Naive thymus-derived CD8-positive, alpha-beta T cell (primary cell): ENCODE measurements at regions not wholly inside any gene's neighbourhood (a gene's known extent, or its start where the extent isn't known, plus 50 kb on each side); places are given as distances from the start of the nearest gene placed in this dataset.

Experiments used
- ATAC-seq, 2 donors: fragments of 150-1000 bp; cut with Tn5 transposase in 1 of 2; sonication (Bioruptor Pico), chemical (Tn5 transposase) in 1 of 2; 1 replicate in 1 of 2; 2 replicates in 1 of 2; pipeline ENCODE4 v1.10.0; 2021; ENCODE audit warnings: mild to moderate bottlenecking in 2 of 2, moderate library complexity in 2 of 2
- POLR2A ChIA-PET: fragments of 350-600 bp; sonication (Branson Sonifier 250); formaldehyde crosslinking; loops from one replicate; lab custom pipeline; 2021; ENCODE audit warnings: antibody characterized with exemption; lab: Charles Lee
- DNase-seq, 10 donors: peaks; one replicate each; pipeline versions ENCODE4 v3.0.0 to v3.0.0-alpha.2; 2020 to 2022
- H3K27ac Mint-ChIP-seq, 10 donors: one replicate each; pipeline ENCODE4 v1.8.0; 2020 to 2022; ENCODE audit warnings: mild to moderate bottlenecking in 10 of 10, mixed read lengths in 10 of 10, moderate library complexity in 4 of 10, inconsistent platforms in 1 of 10
- H3K27me3 Mint-ChIP-seq, 5 donors: one replicate each; pipeline ENCODE4 v1.8.0; 2021 to 2022; ENCODE audit warnings: mixed read lengths in 5 of 5
- H3K36me3 Mint-ChIP-seq, 3 donors: one replicate each; pipeline ENCODE4 v1.8.0; 2020 to 2022; ENCODE audit warnings: mixed read lengths in 3 of 3, mild to moderate bottlenecking in 2 of 3, inconsistent platforms in 1 of 3
- H3K4me1 Mint-ChIP-seq, 4 donors: one replicate each; pipeline ENCODE4 v1.8.0; 2021 to 2022; ENCODE audit warnings: mixed read lengths in 4 of 4
- H3K4me3 Mint-ChIP-seq, 10 donors: one replicate each; pipeline ENCODE4 v1.8.0; 2020 to 2022; ENCODE audit warnings: mild to moderate bottlenecking in 10 of 10, mixed read lengths in 10 of 10, moderate library complexity in 6 of 10, inconsistent platforms in 1 of 10
- H3K9me3 Mint-ChIP-seq, 9 donors: one replicate each; pipeline ENCODE4 v1.8.0; 2020 to 2022; ENCODE audit warnings: mixed read lengths in 9 of 9, mild to moderate bottlenecking in 3 of 9, inconsistent platforms in 1 of 9, moderate library complexity in 1 of 9

DNA sequence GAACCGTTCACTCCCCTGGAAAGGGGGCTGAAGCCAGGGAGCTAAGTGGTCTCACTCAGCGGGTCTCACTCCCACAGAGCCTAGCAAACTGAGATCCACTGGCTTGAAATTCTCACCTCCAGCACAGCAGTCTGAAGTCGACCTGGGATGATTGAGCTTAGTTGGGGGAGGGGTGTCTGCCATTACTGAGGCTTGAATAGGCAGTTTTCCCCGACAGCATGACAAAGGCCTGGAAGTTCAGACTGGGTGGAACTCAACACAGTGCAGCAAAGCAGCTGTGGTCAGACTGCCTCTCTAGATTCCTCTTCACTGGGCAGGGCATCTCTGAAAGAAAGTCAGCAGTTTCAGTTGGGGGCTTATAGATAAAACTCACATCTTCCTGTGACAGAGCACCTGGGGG lies 292.5 kb downstream of the NUP35 start:
- Mint-ChIP-seq H3K9me3 (peaks cover 3 to 46% (median 33%) of the 10 kb centered on the region in 9 donors), H3K4me1 (no peaks in the 10 kb centered on the region), H3K27me3 (no peaks in the 10 kb centered on the region), H3K4me3 (no peak overlapping the region), H3K27ac (no peak overlapping the region), H3K36me3 (peaks cover 0 to 25% (median 0%) of the 10 kb centered on the region in 3 donors)
- DNase-seq (no peak), ATAC-seq (no peak)
- POLR2A ChIA-PET, result no interaction called here

GRCh38 chr2:183426825-183427224 lies 302.6 kb downstream of the NUP35 start:
- POLR2A ChIA-PET, result no interaction called here
- Mint-ChIP-seq H3K27me3 (no peaks in the 10 kb centered on the region), H3K9me3 (peaks cover 17 to 48% (median 30%) of the 10 kb centered on the region in 9 donors), H3K36me3 (peaks cover 0 to 25% (median 4%) of the 10 kb centered on the region in 3 donors), H3K4me1 (no peaks in the 10 kb centered on the region), H3K27ac (no peak overlapping the region), H3K4me3 (no peak overlapping the region)
- ATAC-seq (no peak), DNase-seq (no peak)

DNA sequence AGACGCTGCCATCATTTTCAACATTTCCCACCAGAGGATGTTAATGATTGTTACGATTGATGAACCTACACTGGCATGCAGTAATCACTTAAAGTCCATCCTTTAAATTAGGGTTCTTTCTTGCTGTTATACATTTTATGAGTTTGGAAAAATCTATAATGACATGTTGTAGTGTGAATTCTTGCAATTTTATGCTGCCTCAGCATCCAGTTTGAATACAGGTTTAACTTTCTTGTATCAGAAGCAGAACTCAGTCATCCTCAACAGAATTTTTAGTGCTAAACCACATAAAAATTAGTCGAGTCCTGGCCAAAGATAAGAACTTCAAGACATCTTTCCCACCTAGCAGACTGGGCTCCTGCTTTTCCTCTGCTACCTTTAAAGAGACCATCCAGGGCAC lies 303.3 kb downstream of the NUP35 start:
- Mint-ChIP-seq H3K27ac (no peak overlapping the region), H3K4me1 (no peaks in the 10 kb centered on the region), H3K27me3 (no peaks in the 10 kb centered on the region), H3K4me3 (no peak overlapping the region), H3K9me3 (peaks cover 17 to 41% (median 25%) of the 10 kb centered on the region in 9 donors), H3K36me3 (peaks cover 0 to 25% (median 4%) of the 10 kb centered on the region in 3 donors)
- ATAC-seq (no peak), DNase-seq (no peak)
- POLR2A ChIA-PET, result no interaction called here

DNA sequence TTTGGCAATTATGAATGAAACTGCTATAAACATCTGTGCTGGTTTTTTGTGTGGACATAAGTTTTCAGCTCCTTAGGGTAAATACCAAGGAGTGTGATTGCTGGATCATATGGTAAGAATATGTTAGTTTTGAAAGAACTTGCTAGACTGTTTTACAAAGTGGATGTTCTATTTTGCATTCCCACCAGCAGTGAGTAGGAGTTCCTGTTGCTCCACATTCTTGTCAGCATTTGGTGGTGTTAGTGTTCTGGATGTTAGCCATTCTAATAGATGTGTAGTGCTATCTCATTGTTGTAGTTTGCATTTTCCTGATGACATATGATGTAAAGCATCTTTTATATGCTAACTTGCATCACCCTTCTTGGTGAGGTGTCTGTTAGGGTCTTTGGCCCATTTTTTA lies 304.6 kb downstream of the NUP35 start:
- DNase-seq (no peak), ATAC-seq (no peak)
- H3K27ac Mint-ChIP-seq, result no peak overlapping the region
- H3K4me3 Mint-ChIP-seq, result no peak overlapping the region
- H3K27me3 Mint-ChIP-seq, result no peaks in the 10 kb centered on the region
- peaks cover 0 to 20% (median 4%) of the 10 kb centered on the region in 3 donors for H3K36me3 Mint-ChIP-seq
- no peaks in the 10 kb centered on the region for H3K4me1 Mint-ChIP-seq
- H3K9me3 Mint-ChIP-seq, result peaks cover 13 to 34% (median 20%) of the 10 kb centered on the region in 9 donors
- POLR2A ChIA-PET, result no interaction called here

DNA sequence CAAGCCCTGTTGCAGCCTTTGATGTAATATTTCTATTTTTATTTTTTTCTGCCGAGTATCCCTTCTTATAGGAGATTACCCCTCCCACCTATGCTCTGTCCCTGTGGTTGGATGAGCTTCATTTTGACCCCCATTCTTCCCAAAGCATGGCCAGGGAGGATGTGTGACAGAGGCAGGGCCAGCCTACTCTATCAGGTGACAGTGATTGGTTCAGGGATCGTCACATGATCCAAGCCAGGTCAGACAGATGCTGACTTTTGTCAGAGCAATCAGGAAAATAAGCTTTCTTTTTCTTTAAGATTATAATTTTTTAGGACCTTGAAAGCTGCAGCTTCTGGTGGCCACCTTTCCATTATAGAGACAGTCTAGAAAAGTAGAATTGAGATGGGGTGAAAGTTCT lies 314.3 kb downstream of the NUP35 start:
- ATAC-seq, result no peak
- Mint-ChIP-seq H3K27ac (no peak overlapping the region), H3K4me1 (no peaks in the 10 kb centered on the region), H3K9me3 (peaks cover 0 to 16% (median 4%) of the 10 kb centered on the region in 9 donors), H3K36me3 (no peaks in the 10 kb centered on the region), H3K4me3 (no peak overlapping the region), H3K27me3 (peaks cover 0 to 4% (median 0%) of the 10 kb centered on the region in 5 donors)
- POLR2A ChIA-PET, result no interaction called here
- no peak for DNase-seq

GRCh38 chr2:183455056-183455455 lies 330.8 kb downstream of the NUP35 start:
- DNase-seq (no peak), ATAC-seq (no peak)
- H3K36me3 Mint-ChIP-seq, result peaks cover 0 to 4% (median 0%) of the 10 kb centered on the region in 3 donors
- H3K9me3 Mint-ChIP-seq, result peaks cover 0 to 33% (median 18%) of the 10 kb centered on the region in 9 donors
- H3K4me3 Mint-ChIP-seq, result no peak overlapping the region
- no peak overlapping the region for H3K27ac Mint-ChIP-seq
- H3K4me1 Mint-ChIP-seq, result no peaks in the 10 kb centered on the region
- POLR2A ChIA-PET, result no interaction called here
- H3K27me3 Mint-ChIP-seq, result no peaks in the 10 kb centered on the region

GRCh38 chr2:183456177-183456576 lies 331.9 kb downstream of the NUP35 start:
- POLR2A ChIA-PET, result no interaction called here

GRCh38 chr2:183458460-183458859 lies 334.2 kb downstream of the NUP35 start:
- ATAC-seq (no peak), DNase-seq (no peak)
- H3K27me3 Mint-ChIP-seq, result no peaks in the 10 kb centered on the region
- H3K4me3 Mint-ChIP-seq, result no peak overlapping the region
- no peak overlapping the region for H3K27ac Mint-ChIP-seq
- POLR2A ChIA-PET, result no interaction called here
- peaks cover 0 to 28% (median 13%) of the 10 kb centered on the region in 9 donors for H3K9me3 Mint-ChIP-seq
- H3K36me3 Mint-ChIP-seq, result peaks cover 0 to 2% (median 0%) of the 10 kb centered on the region in 3 donors
- no peaks in the 10 kb centered on the region for H3K4me1 Mint-ChIP-seq

More at GRCh38 chr2:183456177-183456576, 331.9 kb downstream of the NUP35 start:
- H3K9me3 Mint-ChIP-seq, result peaks cover 0 to 27% (median 15%) of the 10 kb centered on the region in 9 donors
- H3K36me3 Mint-ChIP-seq, result peaks cover 0 to 4% (median 0%) of the 10 kb centered on the region in 3 donors
- no peak overlapping the region for H3K27ac Mint-ChIP-seq
- no peaks in the 10 kb centered on the region for H3K27me3 Mint-ChIP-seq
- no peak for DNase-seq
- H3K4me1 Mint-ChIP-seq, result no peaks in the 10 kb centered on the region
- ATAC-seq, result no peak
- H3K4me3 Mint-ChIP-seq, result no peak overlapping the region

DNA sequence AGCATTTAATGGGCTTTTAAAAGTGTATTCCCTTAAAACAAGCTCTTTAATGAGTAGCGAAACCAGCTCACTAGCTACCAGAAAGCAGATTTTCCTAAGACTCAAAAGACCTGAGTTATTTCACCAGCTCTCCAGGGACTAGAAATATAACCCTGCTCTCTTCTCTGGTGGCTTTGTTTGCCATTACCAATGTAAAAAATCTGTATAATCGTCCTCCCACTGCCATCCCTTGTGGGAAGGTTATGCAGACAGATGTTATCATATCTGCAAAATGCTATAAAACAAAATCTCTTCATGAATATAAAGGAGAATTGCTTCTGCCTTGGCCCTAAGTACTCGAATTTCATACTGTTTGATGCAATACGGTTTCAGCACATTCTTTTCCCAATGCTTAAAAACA lies 335.2 kb downstream of the NUP35 start:
- peaks cover 0 to 23% (median 8%) of the 10 kb centered on the region in 9 donors for H3K9me3 Mint-ChIP-seq
- no peak overlapping the region for H3K27ac Mint-ChIP-seq
- no peak overlapping the region for H3K4me3 Mint-ChIP-seq
- no peak for ATAC-seq
- peaks cover 0 to 2% (median 0%) of the 10 kb centered on the region in 3 donors for H3K36me3 Mint-ChIP-seq
- no peaks in the 10 kb centered on the region for H3K27me3 Mint-ChIP-seq
- POLR2A ChIA-PET, result no interaction called here
- H3K4me1 Mint-ChIP-seq, result no peaks in the 10 kb centered on the region
- DNase-seq, result no peak

DNA sequence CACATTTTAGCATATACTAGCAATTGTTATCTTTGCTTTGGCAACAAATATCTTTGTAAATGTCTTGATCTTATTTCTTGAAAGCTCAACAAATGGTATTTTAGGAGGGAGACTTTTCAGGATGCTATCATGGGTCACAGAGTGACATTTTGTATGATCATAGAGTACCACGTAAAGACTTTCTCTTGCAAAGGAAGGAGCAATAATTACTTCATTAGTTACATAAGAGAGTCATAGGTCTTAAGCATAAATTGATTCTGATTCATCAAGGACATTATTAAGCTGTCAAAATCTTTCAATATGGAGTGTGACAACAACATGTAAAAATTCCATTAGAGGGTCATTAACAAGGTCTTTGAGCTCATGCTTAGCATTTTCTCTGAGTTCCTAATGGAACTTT lies 339.6 kb downstream of the NUP35 start:
- no peak for ATAC-seq
- POLR2A ChIA-PET, result no interaction called here
- H3K4me1 Mint-ChIP-seq, result no peaks in the 10 kb centered on the region
- H3K27ac Mint-ChIP-seq, result no peak overlapping the region
- H3K4me3 Mint-ChIP-seq, result no peak overlapping the region
- no peaks in the 10 kb centered on the region for H3K27me3 Mint-ChIP-seq
- H3K9me3 Mint-ChIP-seq, result peaks cover 0 to 16% (median 4%) of the 10 kb centered on the region in 9 donors
- DNase-seq, result no peak
- peaks cover 0 to 2% (median 0%) of the 10 kb centered on the region in 3 donors for H3K36me3 Mint-ChIP-seq

- no peaks in the 10 kb centered on the region for H3K27me3 Mint-ChIP-seq
- H3K4me3 Mint-ChIP-seq, result no peak overlapping the region
- H3K4me1 Mint-ChIP-seq, result no peaks in the 10 kb centered on the region
- no peak overlapping the region for H3K27ac Mint-ChIP-seq
- DNase-seq (no peak), ATAC-seq (no peak)
- POLR2A ChIA-PET, result no interaction called here
- peaks cover 0 to 24% (median 14%) of the 10 kb centered on the region in 9 donors for H3K9me3 Mint-ChIP-seq
- H3K36me3 Mint-ChIP-seq, result peaks cover 0 to 4% (median 1%) of the 10 kb centered on the region in 3 donors
Observed at GRCh38 chr2:183465048-183465447, 340.8 kb downstream of the NUP35 start.

GRCh38 chr2:183474912-183475695 lies 350.9 kb downstream of the NUP35 start:
- ATAC-seq, result no peak
- no peak overlapping the region for H3K4me3 Mint-ChIP-seq

GRCh38 chr2:183476490-183476889 lies 352.2 kb downstream of the NUP35 start:
- no peaks in the 10 kb centered on the region for H3K4me1 Mint-ChIP-seq
- POLR2A ChIA-PET, result no interaction called here
- no peak overlapping the region for H3K27ac Mint-ChIP-seq
- peaks cover 0 to 35% (median 12%) of the 10 kb centered on the region in 9 donors for H3K9me3 Mint-ChIP-seq
- H3K4me3 Mint-ChIP-seq, result no peak overlapping the region
- peaks cover 0 to 7% (median 0%) of the 10 kb centered on the region in 3 donors for H3K36me3 Mint-ChIP-seq
- no peak for ATAC-seq
- DNase-seq, result no peak
- H3K27me3 Mint-ChIP-seq, result no peaks in the 10 kb centered on the region

More at GRCh38 chr2:183474912-183475695, 350.9 kb downstream of the NUP35 start:
- Mint-ChIP-seq H3K9me3 (peaks cover 0 to 35% (median 17%) of the 10 kb centered on the region in 9 donors), H3K27ac (no peak overlapping the region), H3K4me1 (no peaks in the 10 kb centered on the region), H3K27me3 (no peaks in the 10 kb centered on the region), H3K36me3 (peaks cover 0 to 11% (median 0%) of the 10 kb centered on the region in 3 donors)
- no peak for DNase-seq
- POLR2A ChIA-PET, result no interaction called here
